ENCODE measurements at regions not wholly inside any gene's neighbourhood (a gene's known extent, or its start where the extent isn't known, plus 50 kb on each side); places are given as distances from the start of the nearest gene placed in this dataset.

GRCh38 chr5:117098094-117098493, 523.5 kb upstream of the SEMA6A start:
- intact Hi-C loops (cut with micrococcal nuclease), result no loop called here

- intact Hi-C loops (cut with micrococcal nuclease), result no loop called here
These were observed 521.0 kb upstream of the SEMA6A start for GRCh38 chr5:117095346-117096332.

- intact Hi-C loops (cut with micrococcal nuclease), result no loop called here
These were observed 519.6 kb upstream of the SEMA6A start for GRCh38 chr5:117094114-117094815.

- intact Hi-C loops (cut with micrococcal nuclease), result no loop called here
These were observed 519.0 kb upstream of the SEMA6A start for GRCh38 chr5:117093653-117094052.

- intact Hi-C loops (cut with micrococcal nuclease), result no loop called here
These were observed 514.4 kb upstream of the SEMA6A start for GRCh38 chr5:117089001-117089400.

GRCh38 chr5:117088176-117088575, 513.6 kb upstream of the SEMA6A start:
- intact Hi-C loops (cut with micrococcal nuclease), result no loop called here

- intact Hi-C loops (cut with micrococcal nuclease), result no loop called here
These were observed 509.4 kb upstream of the SEMA6A start for GRCh38 chr5:117084067-117084466.

GRCh38 chr5:117082977-117083376, 508.4 kb upstream of the SEMA6A start:
- intact Hi-C loops (cut with micrococcal nuclease), result no loop called here

GRCh38 chr5:117077142-117077541, 502.5 kb upstream of the SEMA6A start:
- intact Hi-C loops (cut with micrococcal nuclease), result no loop called here

- intact Hi-C loops (cut with micrococcal nuclease), result no loop called here
These were observed 497.8 kb upstream of the SEMA6A start for GRCh38 chr5:117072439-117072838.

GRCh38 chr5:117065800-117066199, 491.2 kb upstream of the SEMA6A start:
- intact Hi-C loops (cut with micrococcal nuclease), result no loop called here

- intact Hi-C loops (cut with micrococcal nuclease), result no loop called here
These were observed 490.5 kb upstream of the SEMA6A start for GRCh38 chr5:117065161-117065560.

GRCh38 chr5:117060099-117060498, 485.5 kb upstream of the SEMA6A start:
- intact Hi-C loops (cut with micrococcal nuclease), result no loop called here

GRCh38 chr5:117058740-117059139, 484.1 kb upstream of the SEMA6A start:
- intact Hi-C loops (cut with micrococcal nuclease), result no loop called here

GRCh38 chr5:117055517-117055916, 480.9 kb upstream of the SEMA6A start:
- intact Hi-C loops (cut with micrococcal nuclease), result no loop called here

- intact Hi-C loops (cut with micrococcal nuclease), result no loop called here
These were observed 480.3 kb upstream of the SEMA6A start for GRCh38 chr5:117054911-117055310.

- intact Hi-C loops (cut with micrococcal nuclease), result no loop called here
These were observed 479.5 kb upstream of the SEMA6A start for GRCh38 chr5:117054141-117054540.

GRCh38 chr5:117041926-117042595, 467.4 kb upstream of the SEMA6A start:
- intact Hi-C loops (cut with micrococcal nuclease), result no loop called here

GRCh38 chr5:117039035-117039434, 464.4 kb upstream of the SEMA6A start:
- intact Hi-C loops (cut with micrococcal nuclease), result no loop called here

GRCh38 chr5:117027384-117027783, 452.8 kb upstream of the SEMA6A start:
- intact Hi-C loops (cut with micrococcal nuclease), result no loop called here

GRCh38 chr5:117020999-117021398, 446.4 kb upstream of the SEMA6A start:
- intact Hi-C loops (cut with micrococcal nuclease), result no loop called here
